ENCODE measurements at regions not wholly inside any gene's neighbourhood (a gene's known extent, or its start where the extent isn't known, plus 50 kb on each side); places are given as distances from the start of the nearest gene placed in this dataset.

DNA sequence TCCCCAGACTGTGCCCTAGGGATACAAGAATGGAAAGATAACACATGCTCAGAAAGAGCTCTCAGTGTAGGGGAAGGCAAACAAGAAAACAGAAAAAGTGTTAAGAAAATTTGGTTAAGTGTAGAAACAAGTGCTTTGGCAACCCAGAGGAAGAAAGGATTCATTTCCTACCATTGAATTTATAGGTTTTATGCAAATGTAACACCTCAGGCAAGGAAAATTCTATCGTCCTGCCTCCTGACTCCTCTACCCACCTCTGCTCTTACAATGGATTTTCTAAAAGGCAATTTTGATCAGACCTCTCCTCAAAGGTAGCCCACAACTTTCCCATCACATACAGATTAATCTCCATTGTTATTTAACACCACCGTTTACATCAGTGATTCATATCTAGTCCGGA, 298.7 kb downstream of the RFC3 start:
- DNase-seq: no peak

DNA sequence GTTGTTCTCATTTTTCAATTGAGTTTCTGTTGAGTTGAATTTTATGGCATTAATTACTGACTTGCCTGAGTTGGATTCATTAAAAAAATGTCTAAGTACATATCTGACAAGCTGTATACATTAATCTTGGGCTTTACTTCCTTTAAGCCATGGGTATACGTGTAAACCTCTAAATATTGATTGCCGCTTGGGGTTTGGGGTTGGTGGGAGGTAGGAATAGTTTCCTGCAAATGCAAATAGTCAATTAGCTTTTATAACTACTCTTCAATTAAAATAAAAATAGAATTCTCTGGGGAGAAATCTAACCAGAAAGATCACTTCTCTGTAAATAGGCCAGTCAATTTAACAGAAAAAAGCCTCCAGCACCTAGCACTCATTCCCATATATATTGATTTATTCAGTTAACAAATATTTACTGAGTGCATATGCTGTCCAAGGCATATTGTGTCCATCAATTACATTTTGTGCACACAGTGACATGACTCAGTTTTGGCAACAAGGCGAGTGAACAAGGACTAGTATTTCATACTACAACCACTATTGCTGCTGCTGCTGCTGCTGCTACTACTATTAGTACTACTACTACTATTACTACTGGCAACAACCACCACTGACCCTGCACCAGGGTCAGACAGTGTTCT, 306.8 kb downstream of the RFC3 start:
- no peak for DNase-seq

DNA sequence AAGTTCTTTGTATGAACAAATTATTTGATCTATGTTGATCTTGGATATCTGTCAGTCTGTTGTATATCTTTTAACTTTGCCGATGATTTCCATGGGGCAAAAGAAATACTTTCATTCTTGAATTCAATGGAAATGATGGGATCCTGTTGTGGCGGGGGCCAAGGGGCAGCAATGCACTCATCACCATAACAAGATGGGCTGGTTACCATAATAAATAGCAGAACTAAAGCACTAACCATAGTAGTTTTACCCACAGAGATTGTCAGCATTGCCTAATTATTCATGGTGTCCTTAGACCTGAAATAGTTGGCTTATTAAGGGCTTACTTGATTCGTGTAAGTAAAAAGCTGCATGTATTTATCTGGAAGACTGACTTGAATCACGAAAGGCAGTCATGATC, 309.6 kb downstream of the RFC3 start:
- DNase-seq: no peak

DNA sequence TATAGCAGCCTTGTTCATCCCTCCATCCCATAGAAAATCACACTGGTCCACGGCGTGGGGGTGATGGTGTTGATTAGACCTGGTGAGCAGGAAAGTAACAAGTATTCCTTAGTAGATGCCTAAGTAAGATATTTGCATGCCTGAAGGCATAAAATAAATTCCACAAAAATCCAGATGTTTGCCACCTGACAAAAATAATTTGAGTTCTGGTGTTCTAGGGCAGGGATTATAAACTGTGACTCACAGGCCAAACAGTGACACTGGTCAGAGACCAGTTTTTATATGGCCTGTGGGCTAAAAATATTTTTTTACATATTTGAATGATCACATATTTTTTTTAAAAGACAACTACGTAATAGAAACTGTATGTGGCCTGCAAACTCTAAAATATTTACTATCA, 310.7 kb downstream of the RFC3 start:
- no peak for DNase-seq

DNA sequence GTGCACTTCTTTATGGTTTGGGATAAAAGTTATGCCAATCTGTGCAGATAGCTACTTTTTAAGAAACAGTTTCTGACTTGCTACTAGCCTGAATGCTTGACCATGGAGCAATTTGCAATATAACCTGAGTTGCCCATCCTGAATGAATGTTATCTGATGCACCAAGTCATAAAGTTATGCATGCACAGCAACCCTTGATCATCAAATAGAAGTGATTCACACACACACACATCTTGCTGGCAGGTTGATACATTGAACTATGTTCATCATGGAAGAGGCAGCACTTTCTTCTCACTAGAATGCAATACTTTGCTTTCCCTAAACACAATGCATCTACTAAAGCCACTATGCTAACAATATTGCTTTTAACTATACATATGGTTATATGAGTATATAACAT, 311.5 kb downstream of the RFC3 start:
- no peak for DNase-seq

DNA sequence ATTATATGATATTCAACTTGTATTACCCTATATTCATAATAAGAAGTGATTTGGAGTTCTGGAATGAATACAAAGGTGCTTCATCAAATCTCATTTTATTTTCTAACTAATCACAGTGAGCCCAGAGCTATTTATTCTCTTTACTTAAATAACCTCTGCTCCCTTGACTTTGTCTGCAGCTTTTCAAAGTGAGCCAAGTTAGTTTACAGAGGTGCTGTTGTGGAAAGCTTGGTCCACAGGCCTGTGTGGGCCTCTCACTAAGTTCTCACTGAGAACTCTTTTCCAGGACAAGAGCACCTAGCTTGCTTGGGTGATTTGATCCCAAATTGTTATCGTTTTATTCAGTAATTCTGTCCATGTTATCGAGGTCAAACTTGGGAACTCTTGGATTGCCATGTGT, 319.3 kb downstream of the RFC3 start:
- DNase-seq: no peak

DNA sequence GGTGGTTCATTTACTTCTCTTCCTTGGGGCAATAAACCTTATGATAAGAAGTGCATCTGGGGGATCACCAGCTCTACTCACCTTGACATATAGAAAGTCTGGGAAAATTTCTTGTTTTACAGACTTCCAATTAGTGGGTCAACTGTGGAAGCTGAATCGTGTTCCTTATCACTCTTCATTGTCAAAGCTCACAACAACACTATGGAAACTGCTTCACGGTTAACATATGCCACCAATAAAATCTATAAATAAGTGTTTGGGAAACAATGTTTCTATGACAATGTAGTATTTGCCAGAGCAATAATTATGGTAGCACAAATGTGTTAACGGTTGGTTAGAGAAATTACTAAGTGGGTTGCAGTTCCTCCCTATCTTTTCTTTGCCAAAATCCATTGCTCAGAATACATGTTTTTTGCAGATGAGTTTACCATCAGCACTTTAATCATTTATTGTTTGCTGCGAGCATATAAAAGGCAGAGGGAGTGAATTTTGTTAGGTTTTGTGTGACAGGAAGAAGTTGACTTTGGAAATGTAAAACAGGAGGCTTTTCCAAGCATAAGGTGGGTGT, 321.8 kb downstream of the RFC3 start:
- no peak for DNase-seq

DNA sequence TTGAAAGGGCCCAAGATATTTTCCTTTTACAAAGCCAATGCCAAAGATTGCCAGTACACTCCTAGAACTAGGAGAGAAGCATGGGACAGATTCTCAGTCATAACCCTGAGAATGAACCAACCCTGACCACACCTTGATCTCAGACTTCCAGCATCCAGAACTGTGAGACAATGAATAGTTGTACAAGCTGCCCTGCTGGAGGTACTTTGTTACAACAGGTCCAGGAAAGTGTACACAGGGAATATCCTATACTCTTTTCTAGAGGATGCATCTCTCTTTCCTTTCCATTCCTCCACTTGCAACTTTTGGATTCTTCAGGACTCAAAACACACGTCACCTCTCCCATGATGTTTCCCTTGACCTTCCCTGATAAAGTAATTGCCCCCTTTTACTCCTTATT, 325.7 kb downstream of the RFC3 start:
- DNase-seq: no peak

DNA sequence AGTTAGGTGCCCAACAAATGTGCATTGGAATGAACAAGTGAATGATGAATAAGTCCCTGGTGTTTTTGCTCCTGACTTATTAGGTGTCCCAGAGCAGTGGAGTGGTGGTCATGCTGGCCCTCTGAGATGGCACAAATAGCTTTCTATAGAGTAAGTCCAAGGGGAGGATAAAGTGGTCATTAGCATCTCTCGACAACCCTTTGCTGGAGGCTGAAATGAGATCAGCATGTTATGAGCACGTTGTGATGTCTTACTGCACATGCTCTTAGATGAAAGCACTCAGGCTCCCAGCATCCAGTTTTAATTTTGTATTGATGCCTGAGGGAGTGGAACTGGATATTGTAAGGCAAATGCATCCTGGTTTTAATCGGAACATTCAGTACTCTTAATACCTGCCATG, 326.2 kb downstream of the RFC3 start:
- no peak for DNase-seq

DNA sequence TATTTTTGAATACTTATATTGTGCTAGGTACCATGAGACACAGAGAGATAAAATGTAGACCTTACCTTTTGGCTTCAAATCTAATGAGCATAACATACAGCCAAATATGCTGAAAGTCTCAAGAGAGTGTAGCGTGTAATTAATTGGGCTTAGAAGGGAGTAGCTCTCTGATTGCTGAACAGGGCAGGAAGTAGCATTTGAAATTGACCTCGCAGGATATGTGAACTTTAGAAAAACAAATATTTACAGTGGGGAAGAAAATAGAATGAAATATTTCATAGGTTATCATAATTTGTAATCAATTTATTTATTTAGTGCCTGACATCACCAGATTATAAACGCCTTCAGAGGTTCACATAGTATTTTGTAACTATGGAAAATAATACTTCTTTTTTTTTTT, 327.1 kb downstream of the RFC3 start:
- no peak for DNase-seq

DNA sequence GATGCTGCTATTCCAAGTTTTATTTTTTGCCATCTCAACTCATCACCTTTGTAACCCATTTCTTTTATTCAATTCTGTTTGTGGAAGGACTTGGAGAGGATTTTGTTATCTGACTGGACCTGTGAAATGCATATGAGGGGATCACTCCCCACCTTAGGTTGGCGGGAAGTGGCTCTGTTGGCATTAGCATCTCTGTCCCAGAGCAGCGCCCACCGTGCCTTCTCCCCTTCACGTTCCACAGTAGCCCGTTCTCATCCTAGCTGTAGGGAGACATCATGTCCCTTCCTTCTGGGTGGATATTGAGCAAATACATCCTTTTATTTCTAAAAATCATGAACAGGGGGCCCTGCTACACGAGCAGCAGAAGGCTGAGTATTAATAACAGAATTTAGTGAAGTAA, 330.4 kb downstream of the RFC3 start:
- DNase-seq: no peak

DNA sequence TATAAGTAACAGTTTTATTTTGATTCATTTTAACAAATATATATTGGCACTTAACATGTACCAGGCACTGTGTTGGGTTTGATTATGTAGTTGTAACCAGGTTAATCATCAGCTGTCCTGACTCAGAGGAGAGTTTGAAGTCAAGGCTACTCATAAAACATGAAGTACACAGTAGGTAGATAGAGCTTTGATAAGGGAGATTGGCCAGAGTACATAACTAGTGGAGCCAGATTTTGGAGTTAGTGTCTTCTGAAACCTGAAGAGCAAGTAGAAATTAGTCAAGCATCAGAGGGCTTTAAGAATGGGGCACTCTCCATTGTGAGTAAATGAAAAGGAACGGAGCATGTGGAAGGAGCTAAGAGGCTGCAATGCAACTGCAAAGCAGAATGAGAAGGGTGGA, 333.9 kb downstream of the RFC3 start:
- DNase-seq: no peak

DNA sequence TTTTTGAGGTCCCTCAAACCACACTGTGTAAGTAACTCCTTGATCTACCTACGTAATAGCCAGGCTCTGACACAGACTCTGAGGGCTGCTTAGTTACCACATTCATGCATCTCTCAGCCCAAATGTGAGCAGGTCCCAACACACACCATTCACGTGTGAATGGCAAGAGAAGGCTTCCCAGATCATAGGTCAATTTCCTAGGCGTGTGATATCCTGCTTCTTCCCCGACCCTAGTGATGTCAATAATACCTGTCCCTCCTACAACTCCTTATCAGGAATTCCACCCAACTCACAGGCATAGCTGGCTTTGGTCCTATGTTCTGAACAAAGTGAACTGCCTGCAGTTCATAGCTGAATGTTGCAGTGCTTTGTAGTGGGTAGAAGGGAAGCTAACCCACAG, 334.5 kb downstream of the RFC3 start:
- DNase-seq: no peak

DNA sequence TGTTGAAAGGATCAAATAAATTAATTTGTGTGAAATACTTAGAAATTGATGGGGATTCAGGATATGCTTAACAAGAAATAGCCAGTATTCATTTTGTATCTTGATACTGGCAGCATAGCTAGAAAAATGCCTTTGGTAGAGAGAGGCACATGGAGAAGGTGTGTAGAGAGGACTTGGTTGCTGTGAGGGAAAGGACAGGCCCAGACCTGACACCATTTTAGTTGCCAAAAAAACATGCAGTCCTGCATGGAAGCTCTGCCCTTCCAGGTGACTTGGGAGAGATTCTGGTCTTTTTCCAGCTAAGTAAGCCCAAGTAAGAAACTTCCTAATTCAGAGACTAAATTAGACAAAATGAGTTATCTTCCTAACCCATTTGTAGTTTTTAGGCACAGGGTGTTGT, 335.0 kb downstream of the RFC3 start:
- no peak for DNase-seq

DNA sequence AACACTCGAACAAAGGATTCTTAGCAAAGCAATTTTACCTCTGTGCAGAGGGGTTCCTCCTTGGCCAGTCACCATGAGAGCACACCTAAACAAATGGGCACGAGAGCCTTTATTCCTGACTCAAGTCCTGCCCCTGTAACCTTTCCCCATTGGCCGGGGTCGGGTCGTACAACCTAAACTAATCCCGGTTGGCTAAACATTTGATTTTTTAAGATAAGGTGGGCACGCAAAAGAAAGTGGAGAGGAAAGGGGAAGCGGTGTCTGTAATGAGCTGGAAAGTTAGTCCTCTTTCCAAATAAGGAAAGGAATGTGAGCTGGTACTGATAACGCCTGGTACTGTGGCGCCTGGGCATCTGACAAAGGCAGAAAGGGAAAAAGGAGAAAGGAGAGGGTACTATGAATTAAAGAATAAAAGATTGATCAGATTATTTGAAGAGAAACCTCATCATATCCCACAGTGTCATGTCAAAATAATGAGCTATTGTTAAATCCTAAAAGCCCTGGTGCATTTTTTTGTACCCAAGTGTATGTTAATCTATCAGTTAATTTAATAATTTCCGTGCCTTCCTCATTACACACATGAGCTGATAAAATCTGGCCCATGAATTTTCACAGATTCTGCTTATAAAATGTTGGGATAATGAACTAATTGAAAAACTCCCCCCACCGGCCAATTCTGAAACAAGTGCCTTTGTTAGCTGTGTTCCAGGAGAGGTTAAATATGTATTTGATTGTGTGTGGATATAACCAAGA, 335.7 kb downstream of the RFC3 start:
- DNase-seq: no peak

DNA sequence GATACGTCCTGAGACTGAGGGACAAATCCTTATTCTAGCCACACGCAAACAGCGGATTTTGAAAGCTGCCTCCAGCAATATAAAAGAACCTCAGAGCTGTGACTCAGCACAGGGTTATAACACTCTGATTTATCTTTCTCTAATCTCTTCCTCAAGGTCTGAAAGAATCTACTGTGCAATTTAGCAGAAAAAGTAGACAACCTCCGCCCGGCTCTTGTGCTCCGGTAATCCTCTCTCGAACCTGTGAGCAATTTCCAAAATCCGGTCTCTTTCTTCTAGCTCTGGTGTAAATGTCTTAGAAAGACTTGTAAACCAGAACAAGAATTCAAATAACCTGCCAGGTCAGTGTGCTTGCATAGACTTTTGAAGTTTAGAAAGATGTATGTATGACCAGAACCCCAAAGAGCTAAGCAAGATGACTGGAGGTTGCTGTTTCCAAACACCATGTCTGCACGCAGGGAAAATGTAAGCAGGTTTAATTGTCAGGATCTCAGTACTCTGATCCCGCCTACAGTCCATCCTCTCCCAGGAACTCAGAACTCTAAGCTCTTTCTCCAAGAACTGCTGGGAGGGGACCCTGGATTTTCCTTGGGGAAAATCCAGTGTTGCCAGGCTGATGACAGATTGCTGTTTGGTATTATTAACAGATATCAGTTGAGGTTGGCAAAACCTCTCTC, 338.1 kb downstream of the RFC3 start:
- DNase-seq: no peak

DNA sequence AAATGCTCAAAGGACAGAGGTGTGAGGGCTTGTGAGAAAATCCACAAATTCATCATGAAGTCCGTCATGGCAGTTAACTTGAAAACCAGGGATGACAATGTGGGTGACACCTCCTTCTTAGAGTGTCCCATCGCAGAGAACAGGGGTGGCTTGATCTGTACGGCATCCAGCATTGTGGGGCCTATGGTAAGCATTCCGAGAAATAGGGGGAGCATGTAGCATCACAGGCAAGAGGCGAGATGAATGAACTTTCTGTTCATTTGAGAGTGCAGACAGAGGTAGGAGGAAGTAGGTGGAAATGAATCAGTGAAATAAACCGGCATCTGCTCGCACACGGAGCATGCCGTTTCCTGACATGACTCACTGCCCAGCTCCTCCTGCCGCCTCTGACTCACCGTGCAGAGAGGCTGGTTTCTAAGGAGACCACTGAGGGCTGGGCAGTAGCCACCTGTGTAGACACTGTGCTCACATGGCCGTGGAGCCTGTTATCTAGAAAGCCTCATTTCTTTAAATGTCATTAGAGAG, 339.0 kb downstream of the RFC3 start:
- no peak for DNase-seq

DNA sequence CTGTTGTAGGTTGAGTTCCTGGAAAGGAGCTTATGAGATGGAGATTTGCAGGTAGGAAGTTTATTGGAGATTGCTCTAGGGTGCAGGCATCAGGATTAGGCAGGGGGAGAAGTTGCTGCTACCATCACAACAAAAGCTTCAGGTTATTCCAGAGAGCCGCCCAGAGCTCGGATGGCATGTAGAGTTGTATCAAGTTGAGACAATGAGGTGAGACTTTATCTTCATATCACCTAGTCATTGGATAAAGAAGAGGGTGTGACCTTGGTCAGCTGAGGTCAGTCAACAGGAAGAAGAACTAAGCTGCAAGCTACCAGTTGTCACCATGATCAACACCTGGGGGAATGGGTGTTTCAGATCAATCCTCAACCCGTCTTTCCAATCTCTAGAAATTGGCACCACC, 342.0 kb downstream of the RFC3 start:
- no peak for DNase-seq

DNA sequence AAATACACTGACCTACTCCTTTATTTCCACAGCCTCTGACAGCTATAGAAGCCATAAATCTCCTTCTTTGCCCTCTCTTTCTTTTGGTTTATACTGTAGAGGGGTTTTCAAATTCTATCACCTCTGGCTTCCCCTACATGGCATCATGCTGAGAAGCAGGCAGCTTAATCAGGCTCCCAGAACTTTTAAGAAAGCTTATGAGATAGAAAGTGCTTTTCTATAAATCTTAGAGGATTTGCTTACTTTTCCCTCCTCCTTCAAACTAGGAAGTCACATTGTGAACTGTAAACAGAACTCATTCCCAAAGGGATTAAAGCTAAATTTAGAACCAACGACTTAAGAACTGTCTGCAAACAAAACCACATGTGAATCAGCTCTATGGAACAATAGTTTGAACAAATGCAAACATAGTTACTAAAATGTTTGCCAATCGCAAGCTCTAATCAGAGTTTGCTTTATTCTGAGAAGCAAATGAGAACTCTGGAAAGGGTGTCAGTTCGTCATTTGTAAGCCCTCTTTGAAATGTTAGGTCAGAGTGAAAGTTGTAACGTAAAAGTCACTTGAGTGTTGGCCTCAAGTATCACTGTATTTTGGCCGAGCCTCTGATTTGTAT, 344.1 kb downstream of the RFC3 start:
- peak; percentile 68 for DNase-seq

DNA sequence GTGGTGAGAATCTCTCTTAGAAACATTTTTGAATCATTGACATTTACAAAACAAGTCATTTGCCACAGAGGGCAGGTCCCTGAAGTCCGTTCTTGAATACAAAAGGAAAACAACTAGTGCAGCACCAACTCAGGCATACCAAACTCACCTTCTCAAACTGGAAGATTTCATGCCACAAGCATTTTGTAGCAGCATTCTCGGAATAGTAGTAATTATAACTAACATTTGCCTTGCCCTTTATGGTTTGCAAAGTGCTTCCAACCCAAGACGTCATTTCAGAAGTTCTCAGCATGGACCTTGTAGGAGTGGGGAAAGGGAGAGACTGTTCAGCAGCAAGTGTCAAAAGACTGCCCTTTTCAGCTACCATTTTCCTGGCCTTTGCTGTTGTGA, 344.6 kb downstream of the RFC3 start:
- no peak for DNase-seq

DNA sequence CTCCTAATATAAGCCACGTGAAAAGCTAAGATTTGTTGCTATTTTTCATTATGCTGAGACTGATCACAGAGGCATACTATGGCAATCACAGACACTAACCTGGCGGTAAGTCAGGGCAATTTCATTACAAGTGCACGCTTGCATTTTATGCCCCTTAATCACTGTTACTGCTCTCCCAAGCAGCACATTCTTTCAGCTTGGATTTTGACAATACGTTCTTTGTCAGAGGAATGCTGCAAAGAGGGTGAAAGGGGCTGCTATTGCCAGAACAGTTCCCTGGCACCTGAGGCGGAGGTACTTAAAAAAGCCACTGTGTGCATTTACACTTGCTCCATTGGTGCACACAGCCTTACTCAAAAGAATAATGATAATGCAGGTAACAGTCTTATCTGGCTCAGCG, 346.6 kb downstream of the RFC3 start:
- no peak for DNase-seq

DNA sequence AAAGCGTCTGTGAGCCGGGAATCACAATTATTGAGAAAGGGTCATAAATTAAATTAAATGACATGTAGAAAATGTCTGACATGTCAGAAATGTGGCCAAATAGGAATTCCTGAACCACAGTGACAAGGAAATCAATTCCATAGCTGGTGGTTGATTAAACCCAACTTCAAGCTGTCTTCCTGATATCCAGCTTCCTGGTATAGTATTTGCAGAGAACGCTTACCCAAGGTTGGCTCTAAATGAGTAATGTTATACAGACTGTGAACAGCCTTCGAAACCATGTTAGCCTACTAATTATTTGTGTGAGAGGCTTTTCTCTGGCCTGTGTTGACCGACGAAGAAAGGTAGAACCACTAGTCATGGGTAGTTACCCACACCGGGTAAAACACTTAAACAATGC, 347.2 kb downstream of the RFC3 start:
- no peak for DNase-seq

All from muscle of arm (tissue), 1 donor.